ENCODE measurements at regions not wholly inside any gene's neighbourhood (a gene's known extent, or its start where the extent isn't known, plus 50 kb on each side); places are given as distances from the start of the nearest gene placed in this dataset.

GRCh38 chrX:35406386-35406785, 391.8 kb upstream of the MAGEB16 start:
- TF ChIP-seq CREB1 (IDR thresholded peaks at IDR 0.05; ENCODE audit: low read depth) (no peak), RAD21 (IDR thresholded peaks at IDR 0.05; ENCODE audit: low read depth) (no peak), EP300 (IDR thresholded peaks at IDR 0.05; ENCODE audit: borderline replicate concordance) (no peak), YY1 (IDR thresholded peaks at IDR 0.05; ENCODE audit: low read depth) (no peak), EGR1 (IDR thresholded peaks at IDR 0.05) (no peak), TAF1 (IDR thresholded peaks at IDR 0.05; ENCODE audit: low read depth) (no peak), CEBPB (IDR thresholded peaks at IDR 0.05) (no peak), NFIC (IDR thresholded peaks at IDR 0.05) (no peak), TCF12 (IDR thresholded peaks at IDR 0.05; ENCODE audit: low read depth) (no peak), REST (IDR thresholded peaks at IDR 0.05; ENCODE audit: low read depth) (no peak), FOXM1 (IDR thresholded peaks at IDR 0.05; ENCODE audit: borderline replicate concordance, low read depth) (no peak), TEAD4 (IDR thresholded peaks at IDR 0.05) (no peak), ZBTB7A (IDR thresholded peaks at IDR 0.05; ENCODE audit: low read depth) (no peak)

Data from Ishikawa (cell line).